EL (cell line): ENCODE measurements at regions not wholly inside any gene's neighbourhood (a gene's known extent, or its start where the extent isn't known, plus 50 kb on each side); places are given as distances from the start of the nearest gene placed in this dataset.
A peak's percentile ranks its signal among the peaks of the same experiment; 100 is the strongest.

ENCODE experiments used
- DNase-seq: peaks from one replicate; pipeline ENCODE4 v3.0.0-alpha.2; 2016

DNA sequence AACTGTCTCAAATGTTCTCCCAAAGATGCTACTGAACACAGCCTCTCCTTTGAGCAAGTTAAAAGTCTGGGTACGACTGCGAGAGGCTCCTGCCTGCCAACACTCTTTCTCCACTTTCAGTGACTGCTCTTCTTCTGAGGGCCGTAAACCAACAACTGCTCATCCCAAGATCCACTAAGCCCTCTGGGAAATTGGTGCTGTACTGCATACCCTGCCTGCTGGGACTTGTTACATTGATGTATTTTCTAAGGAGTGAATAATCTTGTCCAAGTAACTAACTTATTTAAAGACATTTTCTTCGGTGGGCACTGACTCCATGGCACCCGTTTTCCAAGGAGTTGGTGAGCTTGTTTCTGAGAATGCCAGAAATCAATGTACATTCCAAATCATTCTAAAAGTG, 87.2 kb downstream of the ZNF280B start:
- DNase-seq = no peak

DNA sequence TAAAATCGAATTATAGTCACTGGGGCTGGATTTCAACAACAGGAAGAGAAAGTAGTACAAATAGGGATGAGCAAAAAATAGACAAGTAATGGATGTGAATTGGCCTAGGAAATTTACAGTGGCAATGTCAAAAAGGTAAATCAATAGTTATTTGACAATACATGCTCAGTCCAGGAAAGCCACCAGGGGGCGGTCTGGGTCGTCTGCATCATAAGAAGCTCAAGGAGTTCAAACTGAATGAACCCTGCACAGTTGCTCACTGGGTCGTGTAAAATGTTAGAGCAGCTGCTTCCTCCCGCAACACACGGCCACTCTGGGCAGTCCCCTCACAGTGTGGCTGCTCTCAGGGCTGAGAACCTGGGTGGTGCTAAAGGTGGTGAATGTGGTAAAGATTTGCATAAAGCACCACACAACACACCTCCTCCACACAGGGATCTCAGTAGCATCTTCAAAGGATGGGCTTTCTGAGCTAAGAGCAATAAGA, 85.9 kb downstream of the ZNF280B start:
- peak; percentile 54 for DNase-seq

DNA sequence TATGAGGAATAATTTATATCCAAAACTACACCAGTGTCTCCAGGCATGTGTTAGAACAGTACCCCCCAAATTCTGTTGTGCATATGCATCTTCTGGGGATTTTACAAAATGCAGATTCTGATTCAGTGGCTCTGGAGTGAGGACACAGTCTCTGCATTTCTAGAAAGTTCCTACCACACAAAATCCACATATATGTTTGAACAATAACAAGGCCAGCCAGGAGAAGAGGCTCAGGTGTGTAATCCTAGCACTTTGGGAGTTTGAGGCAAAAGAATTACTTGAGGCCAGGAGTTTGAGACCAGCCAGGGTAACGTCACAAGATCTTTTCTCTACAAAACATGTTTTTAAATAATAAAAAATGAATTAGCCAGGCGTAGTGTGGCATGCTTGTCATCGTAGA, 84.9 kb downstream of the ZNF280B start:
- DNase-seq = no peak

DNA sequence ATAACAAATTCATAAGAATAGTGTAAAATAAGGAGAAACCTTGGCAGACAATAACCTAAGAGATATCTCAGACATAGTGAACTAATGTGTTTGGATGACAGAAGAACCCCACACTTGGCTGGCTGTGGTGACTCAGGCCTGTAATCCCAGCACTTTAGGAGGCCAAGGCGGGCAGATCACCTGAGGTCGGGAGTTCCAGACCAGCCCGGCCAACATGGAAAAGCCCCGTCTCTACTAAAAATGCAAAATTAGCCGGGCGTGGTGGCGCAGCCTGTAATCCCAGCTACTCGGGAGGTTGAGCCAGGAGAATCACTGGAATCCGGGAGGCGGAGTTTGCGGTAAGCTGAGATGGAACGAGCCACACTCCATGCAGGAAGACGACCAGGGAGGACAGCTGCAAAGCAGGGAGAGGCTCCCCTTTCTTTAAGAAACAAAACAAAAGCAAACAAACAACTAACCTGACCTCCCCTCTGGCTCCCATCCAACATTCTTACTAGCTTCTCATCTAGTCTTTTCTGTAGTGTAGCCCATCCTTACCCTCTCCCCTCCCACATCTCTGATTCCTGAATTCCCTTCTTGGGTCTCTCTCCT, 84.2 kb downstream of the ZNF280B start:
- no peak for DNase-seq

DNA sequence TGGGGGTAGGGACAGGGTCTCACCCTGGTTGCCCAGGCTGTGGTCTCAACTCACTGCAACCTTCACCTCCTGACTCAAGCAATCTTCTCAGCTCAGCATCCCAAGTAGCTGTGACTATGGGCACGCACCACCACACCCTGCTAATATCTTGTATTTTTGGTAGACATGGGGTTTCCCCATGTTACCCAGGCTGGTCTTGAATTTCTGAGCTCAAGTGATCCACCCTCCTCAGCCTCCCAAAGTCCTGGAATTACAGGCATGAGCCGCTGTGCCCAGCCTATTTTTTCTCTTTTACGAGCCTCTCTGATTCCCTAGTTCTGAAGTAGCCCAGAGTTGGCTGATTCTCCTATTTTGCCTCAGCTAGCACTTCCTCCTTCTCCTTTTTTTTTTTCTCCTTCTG, 83.6 kb downstream of the ZNF280B start:
- DNase-seq = no peak

DNA sequence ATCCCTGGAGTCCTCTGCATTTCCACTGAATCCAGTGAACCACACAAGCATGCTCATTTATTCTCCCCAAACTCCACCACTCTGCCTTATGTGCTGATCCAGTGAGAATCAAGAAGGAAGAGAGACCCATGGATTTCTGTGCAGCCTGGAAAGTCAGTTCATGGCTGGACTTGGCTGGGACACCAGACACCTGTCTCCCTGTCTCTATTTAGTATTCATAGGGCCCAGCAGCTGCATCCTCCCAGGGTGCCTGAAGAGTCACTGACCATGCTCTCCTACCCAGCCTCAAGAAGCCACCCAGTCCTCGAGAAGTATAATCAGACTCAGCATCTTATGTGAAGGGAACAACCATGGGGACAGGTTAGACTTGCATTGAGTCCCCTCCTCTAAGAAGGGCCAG, 83.2 kb downstream of the ZNF280B start:
- DNase-seq = no peak

DNA sequence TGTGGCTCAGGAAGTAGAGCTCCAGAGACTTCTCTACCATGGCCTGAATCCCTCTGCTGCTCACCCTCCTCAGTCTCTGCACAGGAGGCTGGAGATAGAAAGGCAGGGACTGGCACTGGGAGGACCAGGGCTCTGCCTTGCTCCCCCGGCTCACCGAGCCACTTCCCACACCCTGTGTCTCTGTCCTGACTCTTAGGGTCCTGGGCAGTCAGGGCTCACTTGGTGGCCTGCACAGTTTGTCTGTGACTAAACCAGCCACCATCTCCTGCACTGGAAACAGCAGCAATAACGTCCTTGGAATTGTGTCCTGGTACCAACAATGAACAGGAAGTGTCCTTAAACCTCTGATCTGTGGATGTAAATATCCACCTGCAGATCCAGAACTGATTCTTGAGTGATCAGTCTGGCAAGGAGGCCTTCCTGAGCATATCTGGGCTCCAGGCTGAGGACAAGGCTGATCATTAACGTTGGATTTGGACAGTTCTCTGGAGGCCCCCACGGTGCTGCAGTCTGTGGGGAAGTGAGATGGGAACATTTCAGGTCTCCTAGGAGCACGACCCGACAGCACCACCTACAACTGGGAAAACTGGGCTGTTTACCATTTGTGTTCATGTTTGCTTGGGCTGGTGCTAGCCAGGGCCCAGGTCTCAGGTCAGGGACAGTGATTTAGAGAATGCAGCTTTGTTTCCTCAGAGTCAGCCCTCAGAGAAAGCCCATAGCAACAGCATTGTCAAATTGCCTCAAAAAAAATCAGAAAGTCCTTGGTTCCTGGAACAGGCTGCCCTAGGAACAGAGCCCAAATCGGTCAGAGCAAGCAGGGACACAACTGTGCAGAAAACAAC, 82.5 kb downstream of the ZNF280B start:
- DNase-seq = no peak

DNA sequence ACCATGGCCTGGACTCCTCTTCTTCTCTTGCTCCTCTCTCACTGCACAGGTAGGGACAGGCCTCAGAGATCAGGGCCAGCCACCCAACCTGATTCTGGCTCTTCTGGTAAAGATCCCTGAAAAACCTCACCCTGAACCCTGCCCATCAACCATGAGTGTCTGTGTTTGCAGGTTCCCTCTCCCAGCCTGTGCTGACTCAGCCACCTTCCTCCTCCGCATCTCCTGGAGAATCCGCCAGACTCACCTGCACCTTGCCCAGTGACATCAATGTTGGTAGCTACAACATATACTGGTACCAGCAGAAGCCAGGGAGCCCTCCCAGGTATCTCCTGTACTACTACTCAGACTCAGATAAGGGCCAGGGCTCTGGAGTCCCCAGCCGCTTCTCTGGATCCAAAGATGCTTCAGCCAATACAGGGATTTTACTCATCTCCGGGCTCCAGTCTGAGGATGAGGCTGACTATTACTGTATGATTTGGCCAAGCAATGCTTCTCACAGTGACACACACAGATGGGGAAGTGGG, 80.9 kb downstream of the ZNF280B start:
- DNase-seq = no peak

DNA sequence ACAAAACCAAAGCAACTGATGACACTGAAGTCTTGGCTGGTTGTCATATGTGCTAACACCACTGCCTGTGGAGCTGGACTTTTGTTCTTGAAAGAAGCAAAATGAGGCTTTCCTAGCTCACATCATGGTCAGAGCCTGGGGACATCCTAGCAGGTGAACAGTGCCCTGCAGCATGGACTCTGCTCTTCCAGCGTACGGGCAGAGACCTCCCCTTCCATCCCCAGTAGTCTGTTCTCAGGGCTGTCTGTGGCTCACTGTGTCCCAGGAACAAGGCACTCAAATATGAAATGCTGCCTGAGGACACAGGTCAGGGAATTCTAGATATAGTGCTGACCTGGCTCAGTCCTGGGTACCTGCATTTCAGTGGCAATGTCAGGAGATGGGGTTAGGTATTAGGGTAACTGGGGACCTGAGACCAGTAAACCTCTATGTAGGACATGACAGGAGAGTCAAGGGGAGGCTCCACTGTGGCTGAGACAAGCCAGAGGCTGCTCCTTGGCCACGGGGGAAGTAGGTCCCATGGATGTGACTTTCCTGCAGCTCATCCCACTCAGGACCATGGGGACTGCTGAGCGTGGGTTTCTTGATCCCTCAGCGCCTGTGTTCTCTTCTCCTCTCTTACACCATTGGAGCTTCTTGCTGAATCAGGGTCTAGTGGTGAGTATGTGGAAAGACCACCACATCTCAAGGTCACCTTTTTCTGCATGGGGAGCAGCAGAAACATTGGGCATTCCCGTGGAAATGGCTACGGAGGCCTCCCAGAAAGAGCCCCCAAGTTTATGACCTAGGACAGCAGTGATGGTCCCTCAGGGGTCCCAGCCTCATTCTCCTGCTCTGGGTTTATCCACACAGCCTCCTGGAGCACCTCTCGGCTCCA, 80.1 kb downstream of the ZNF280B start:
- no peak for DNase-seq

DNA sequence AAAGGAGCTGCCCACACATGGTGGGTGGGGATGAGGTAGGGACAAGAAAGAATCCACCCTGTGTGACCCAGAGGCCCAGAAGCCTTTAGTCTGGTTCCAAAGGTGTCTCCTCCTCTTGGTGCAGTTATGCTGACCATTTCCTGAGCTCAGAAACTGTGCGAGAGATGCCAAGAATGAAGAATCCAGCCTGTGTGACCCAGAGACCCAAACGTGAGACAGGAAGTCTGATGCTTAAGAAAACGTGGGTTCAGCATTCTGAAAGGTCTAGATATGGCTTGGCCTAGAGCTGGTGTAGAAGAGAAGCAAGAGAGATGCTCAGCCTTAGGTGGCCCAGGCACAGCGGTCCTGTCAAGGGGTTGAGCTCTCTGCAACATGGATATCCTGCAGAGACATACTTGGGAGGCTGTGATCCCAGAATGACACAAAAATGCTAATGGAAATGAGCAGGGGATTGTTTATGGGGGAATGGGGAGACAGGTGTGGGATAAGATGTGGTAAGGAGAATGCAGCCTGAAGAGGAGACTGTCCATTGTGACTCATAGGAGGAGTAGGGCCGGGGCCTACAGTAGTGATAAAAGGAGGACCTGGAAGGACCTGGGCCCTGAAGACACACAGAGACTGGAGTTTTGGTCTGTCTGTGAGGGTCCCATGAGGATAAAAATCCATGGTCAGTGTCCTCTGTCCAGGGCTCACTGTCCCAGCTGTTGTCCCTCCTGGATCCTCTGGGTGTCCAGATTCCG, 79.0 kb downstream of the ZNF280B start:
- DNase-seq = no peak

DNA sequence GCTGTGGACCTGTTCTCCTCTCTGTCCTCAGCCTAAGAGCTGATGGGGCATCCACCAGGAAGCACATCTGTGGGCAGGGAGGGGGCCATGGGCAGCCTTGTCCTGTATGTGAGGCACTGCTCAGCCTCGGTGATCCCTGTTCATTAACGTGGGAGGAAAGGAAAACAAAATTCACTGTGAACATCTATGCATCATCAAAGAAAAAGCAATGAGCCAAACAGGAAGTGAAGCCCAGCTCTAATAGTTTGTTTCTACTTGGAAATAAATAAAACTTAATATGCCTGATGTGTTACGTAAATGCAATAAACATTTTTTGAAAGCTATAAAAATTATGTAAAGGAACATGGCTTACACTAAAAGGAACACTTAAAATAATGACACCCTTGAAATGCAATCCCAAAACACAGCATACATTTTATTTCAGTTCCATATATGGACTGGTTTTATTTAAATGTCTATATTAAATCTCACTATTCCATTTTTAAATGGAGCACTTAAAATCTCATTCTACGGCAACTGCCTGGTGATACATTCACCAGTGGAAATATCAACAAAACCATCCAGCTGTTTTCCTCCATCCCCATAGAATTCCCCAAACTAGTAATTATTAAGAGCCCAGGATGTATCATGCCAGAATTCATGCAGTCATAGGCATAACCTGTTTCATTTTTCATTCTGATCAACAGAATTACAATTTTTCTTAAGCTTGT, 78.3 kb downstream of the ZNF280B start:
- no peak for DNase-seq

DNA sequence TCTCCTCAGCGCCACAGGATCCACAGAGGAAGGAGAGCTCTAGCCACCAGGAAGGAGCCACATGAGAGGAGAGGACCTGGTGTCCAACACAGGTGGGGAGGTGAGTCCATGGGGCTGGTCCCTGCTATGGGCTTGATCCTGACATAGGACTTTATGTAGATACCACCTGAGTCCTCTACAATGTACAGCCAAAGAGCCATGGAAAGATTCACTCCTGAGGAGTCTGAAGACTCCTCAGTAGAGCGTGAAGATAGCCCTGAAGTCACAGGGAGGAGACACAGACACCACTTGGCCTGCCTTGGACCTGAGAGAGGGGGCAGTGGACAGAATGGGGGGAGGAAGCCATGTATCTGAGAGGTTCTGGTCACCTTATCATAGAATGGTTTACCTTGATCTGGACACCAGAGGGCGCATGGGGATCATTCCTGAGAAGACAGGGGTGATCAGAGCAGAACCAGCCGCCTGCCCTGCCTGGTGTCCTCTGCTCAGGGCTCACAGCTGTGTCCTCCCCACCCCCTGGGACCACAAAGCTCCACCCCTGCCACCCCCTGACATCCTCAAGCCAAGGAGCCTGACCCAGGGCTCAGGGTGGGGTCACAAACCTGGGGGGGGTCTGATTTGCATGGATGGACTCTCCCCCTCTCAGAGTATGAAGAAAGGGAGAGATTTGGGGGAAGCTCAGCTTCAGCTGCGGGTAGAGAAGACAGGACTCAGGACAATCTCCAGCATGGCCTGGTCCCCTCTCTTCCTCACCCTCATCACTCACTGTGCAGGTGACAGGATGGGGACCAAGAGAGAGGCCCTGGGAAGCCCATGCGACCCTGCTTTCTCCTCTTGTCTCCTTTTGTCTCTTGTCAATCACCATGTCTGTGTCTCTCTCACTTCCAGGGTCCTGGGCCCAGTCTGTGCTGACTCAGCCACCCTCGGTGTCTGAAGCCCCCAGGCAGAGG, 77.0 kb downstream of the ZNF280B start:
- peak; percentile 49 for DNase-seq

DNA sequence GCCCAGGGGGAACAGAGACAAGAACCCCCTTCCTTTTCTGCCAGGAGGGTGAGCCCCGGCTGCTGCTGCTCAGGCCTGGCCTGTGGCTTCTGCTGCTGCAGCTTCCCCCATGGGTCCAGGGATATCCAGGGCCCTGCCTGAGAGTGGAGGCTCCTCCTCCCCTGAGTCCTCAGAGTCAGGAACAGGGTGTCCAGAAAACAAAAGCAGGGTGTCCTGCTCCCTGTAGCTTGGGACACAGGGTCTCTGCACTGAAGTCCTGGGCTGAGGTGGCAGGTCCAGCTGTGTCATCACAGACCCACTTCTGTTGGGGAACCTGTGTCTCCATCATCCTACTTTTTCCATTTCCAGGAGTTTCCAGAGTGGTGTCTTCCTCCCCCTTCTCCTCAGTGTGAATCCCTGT, 76.1 kb downstream of the ZNF280B start:
- no peak for DNase-seq

DNA sequence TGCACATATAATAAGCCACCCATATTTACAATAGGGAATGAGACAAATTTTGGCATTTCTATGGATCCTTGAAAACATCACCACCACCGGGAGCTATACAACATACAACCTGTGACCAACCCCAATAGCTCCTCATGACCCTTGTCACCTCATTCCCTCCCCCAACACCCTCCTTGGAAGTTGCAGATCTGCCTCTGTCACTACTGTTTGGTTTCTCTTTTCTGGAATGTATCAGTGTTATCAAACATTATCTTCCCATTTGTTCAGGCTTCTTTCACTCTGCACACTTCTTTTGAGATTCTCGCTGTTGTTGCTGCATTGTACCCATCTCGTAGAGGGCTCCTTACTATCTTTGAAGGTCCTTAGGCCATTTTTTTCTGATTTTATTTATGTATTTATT, 75.6 kb downstream of the ZNF280B start:
- DNase-seq = no peak

DNA sequence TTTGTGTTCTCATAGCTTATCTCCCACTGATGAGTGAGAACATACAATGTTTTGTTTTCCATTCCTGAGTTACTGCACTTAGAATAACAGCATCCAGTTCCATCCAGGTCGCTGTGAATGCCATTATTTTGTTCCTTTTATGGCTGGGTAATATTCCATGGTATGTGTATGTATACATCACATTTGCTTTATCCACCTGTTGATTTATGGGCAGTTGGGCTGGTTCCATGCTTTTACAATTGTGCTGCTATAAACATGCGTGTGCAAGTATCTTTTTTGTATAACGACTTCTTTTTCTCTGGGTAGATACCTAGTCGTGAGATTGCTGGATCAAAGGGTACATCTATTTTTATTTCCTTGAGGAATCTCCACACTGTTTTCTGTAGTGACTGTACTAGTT, 74.8 kb downstream of the ZNF280B start:
- DNase-seq = no peak
